ENCODE measurements at regions not wholly inside any gene's neighbourhood (a gene's known extent, or its start where the extent isn't known, plus 50 kb on each side); places are given as distances from the start of the nearest gene placed in this dataset.

DNA sequence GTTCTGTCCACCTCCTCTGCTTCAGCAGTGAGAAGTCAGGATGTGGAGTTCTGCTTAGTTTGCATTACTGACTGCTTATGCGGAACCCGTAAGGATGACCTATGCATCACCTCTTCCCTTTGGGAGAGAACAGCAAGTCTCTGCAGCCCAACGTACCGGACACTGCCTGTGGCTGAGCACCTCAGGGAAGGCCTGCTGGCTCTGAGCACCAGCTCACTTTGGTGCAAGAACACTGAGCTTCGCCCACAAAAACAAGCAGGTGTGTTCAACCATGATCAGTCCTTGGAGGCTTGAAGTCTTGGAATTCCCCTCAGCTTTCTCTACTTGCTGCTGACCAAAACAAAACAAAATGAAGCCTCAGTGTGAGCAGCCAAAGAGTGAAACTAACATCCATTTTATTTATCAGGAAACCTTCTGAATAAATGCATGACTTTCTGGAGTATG, 52.7 kb upstream of the NCK2 start:
- DNase-seq (ENCODE audit: low read depth): no peak
- no peak overlapping the region for H3K4me3 ChIP-seq (ENCODE audit: low read depth, low read length)
- TF ChIP-seq, protein P1, sequence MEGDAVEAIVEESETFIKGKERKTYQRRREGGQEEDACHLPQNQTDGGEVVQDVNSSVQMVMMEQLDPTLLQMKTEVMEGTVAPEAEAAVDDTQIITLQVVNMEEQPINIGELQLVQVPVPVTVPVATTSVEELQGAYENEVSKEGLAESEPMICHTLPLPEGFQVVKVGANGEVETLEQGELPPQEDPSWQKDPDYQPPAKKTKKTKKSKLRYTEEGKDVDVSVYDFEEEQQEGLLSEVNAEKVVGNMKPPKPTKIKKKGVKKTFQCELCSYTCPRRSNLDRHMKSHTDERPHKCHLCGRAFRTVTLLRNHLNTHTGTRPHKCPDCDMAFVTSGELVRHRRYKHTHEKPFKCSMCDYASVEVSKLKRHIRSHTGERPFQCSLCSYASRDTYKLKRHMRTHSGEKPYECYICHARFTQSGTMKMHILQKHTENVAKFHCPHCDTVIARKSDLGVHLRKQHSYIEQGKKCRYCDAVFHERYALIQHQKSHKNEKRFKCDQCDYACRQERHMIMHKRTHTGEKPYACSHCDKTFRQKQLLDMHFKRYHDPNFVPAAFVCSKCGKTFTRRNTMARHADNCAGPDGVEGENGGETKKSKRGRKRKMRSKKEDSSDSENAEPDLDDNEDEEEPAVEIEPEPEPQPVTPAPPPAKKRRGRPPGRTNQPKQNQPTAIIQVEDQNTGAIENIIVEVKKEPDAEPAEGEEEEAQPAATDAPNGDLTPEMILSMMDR (IDR thresholded peaks at IDR 0.05; ENCODE audit: control insufficient read depth, extremely low read depth, insufficient read depth): no peak

DNA sequence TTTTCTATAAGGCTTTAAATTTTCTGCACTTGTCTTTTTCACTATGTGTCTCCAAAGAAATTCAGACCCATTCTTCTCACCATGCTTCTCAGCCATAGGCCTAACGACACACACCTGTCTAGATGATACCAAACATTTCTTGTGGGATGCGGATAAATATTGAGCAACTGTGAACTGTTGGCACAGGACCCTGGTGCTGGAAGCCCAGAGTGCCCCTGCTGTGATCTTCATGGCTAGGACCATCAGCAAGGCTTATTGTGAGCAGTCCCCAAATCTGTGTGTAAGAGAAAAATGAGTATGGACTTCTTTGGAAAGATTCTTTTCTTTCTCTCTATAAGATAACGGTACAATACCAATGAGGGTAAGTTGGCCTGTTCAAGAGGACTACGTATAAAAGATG, 54.1 kb upstream of the NCK2 start:
- no peak for DNase-seq (ENCODE audit: low read depth)
- no peak overlapping the region for H3K4me3 ChIP-seq (ENCODE audit: low read depth, low read length)
- TF ChIP-seq, protein P1 (IDR thresholded peaks at IDR 0.05; ENCODE audit: control insufficient read depth, extremely low read depth, insufficient read depth): no peak

DNA sequence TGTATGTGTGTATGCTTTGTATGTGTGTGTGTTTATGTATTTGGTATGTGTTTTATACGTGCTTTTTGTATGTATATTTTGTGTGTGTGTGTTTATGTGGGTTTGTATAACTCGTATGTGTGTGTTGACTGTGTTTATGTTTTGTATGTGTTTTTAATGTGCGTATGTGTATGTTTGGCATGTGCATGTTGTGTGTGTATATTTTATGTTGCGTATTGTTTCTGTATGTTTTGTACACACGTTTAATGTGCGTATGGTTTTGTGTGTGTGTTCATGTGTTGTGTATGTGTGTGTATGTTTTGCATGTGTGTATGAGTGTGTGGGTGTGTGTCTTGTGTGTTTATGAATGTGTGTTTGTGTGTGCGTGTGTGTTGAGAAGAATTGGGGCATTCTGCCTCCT, 55.2 kb upstream of the NCK2 start:
- TF ChIP-seq, protein P1 (IDR thresholded peaks at IDR 0.05; ENCODE audit: control insufficient read depth, extremely low read depth, insufficient read depth): no peak
- DNase-seq (ENCODE audit: low read depth): no peak
- no peak overlapping the region for H3K4me3 ChIP-seq (ENCODE audit: low read depth, low read length)

DNA sequence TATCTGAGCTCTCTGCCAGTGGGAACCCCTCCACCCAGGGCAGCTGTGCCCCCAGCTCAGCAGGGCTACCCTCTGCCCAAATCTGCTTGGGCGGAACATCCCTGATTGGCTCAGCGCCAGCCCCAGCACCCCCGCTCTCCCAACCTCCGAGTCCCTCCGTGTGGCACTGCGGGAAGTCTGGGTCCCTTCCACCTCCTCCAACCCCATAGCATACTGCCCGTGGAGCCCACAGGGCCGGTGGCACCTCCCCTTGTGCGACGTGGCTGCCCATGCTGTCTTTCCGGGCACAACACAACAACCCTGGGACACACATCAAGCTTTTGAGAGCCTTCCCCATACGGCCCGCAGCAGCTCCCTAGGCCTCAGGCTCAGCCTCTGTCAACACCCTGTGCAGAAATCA, 55.8 kb upstream of the NCK2 start:
- TF ChIP-seq, protein P1 (IDR thresholded peaks at IDR 0.05; ENCODE audit: control insufficient read depth, extremely low read depth, insufficient read depth): no peak
- DNase-seq (ENCODE audit: low read depth): no peak
- no peak overlapping the region for H3K4me3 ChIP-seq (ENCODE audit: low read depth, low read length)

DNA sequence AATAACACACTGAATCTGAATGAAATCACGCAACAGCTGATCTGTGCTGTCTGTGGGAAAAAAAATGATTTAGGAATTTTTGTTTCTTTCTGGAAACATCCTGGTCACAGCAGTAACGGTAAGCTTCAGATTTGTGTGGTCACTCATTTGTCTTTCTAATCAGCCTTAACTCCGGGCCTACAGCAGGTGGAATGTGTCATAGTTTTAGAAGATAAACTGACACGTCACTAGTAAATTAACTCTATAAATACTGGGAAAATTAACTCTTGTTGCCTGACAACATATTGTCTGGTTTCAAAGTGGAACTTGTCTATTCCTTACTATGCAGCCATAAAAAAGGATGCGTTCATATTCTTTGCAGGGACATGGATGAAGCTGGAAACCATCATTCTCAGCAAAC, 58.1 kb upstream of the NCK2 start:
- TF ChIP-seq, protein P1 (IDR thresholded peaks at IDR 0.05; ENCODE audit: control insufficient read depth, extremely low read depth, insufficient read depth): no peak
- H3K4me3 ChIP-seq (ENCODE audit: low read depth, low read length): no peak overlapping the region
- no peak for DNase-seq (ENCODE audit: low read depth)

DNA sequence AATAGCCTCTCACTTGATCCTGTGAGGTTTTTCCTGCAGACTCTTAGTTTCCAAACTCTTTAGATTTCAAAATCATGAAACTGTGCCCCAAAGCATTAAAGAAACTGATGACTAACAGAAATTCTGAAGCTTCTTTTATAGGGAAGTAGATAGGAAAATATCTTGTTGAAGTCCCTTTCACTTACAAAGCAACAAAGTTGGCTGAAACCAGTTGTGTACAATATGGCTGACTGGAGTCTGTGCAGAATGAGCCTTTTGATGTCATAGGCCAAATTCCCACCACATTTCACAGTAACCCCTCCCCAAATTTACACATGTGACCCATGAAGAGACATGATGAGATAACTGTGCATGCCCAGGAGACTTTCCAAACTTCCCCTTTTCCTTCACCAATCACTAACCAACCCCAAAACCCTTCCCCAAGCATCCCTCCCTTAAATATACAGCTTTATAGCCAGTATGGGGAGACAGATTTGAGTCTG, 61.7 kb upstream of the NCK2 start:
- no peak overlapping the region for H3K4me3 ChIP-seq (ENCODE audit: low read depth, low read length)
- TF ChIP-seq, protein P1 (IDR thresholded peaks at IDR 0.05; ENCODE audit: control insufficient read depth, extremely low read depth, insufficient read depth): no peak
- no peak for DNase-seq (ENCODE audit: low read depth)

DNA sequence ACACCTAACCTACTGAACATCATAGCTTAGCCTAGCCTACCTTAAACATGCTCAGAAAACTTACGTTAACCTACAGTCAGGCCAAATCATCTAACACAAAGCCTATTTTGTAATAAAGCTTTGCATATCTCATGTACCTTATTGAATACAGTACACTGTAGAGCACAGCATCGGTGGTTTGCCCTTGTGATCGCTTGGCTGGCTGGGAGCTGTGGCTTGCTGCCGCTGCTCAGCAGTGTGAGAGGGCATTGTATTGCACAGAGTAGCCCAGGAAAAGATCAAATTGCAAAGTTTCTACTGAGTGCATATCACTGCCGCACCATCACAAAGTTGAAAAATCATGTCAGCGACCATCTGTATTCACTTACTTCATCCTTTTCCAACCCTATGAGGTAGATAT, 62.3 kb upstream of the NCK2 start:
- DNase-seq (ENCODE audit: low read depth): no peak
- TF ChIP-seq, protein P1 (IDR thresholded peaks at IDR 0.05; ENCODE audit: control insufficient read depth, extremely low read depth, insufficient read depth): no peak
- H3K4me3 ChIP-seq (ENCODE audit: low read depth, low read length): no peak overlapping the region

Data from LNCaP clone FGC (cell line).